Motor neuron (in vitro differentiated cells): ENCODE measurements at regions not wholly inside any gene's neighbourhood (a gene's known extent, or its start where the extent isn't known, plus 50 kb on each side); places are given as distances from the start of the nearest gene placed in this dataset.

ENCODE experiments used
- ATAC-seq, 8 experiments: fragments of 200-7000 bp; cut with Tn5 transposase; replicated peaks in 6 of 8; 2 replicates each; pipeline ENCODE4 v1.8.0; 2021; ENCODE audit warnings: mild to moderate bottlenecking in 8 of 8, moderate library complexity in 8 of 8
- H3K27ac ChIP-seq, 2 donors: fragments of 250-450 bp; sonication (Bioruptor Pico); 2 replicates each; pipeline ENCODE4 v1.9.0; 2021; ENCODE audit warnings: antibody characterized with exemption in 2 of 2, mild to moderate bottlenecking in 2 of 2, moderate library complexity in 1 of 2
- H3K4me1 ChIP-seq, 2 donors: fragments of 250-450 bp; sonication (Bioruptor Pico); replicated peaks in 1 of 2; 2 replicates each; pipeline ENCODE4 v1.6.1; 2021; ENCODE audit warnings: antibody characterized with exemption in 2 of 2, mild to moderate bottlenecking in 2 of 2, moderate library complexity in 1 of 2
- H3K4me3 ChIP-seq, 5 donors: fragments of 250-450 bp; sonication (Bioruptor Pico); 2 replicates each; pipeline ENCODE4 v1.9.0; 2021; ENCODE audit warnings: antibody characterized with exemption in 5 of 5, mild to moderate bottlenecking in 5 of 5, moderate library complexity in 4 of 5
- WGBS, 10 experiments: fragments of 450-650 bp; shearing (Covaris generic); methylation state at CpG; one replicate each; pipeline ENCODE4 v1.0.0; 2022; 5-methylcytosine and 5-hydroxymethylcytosine counted together
- in situ Hi-C, 9 experiments: fragments of 400-800 bp; cut with MboI; loops; one replicate each; pipeline ENCODE4 v1.15.0; 2021; ENCODE audit warnings: low sequenced_read_pairs in 9 of 9, low pct_unique_long_range_greater_than_20kb in 2 of 9; ENCODE audit not compliant: unreplicated experiment in 9 of 9

DNA sequence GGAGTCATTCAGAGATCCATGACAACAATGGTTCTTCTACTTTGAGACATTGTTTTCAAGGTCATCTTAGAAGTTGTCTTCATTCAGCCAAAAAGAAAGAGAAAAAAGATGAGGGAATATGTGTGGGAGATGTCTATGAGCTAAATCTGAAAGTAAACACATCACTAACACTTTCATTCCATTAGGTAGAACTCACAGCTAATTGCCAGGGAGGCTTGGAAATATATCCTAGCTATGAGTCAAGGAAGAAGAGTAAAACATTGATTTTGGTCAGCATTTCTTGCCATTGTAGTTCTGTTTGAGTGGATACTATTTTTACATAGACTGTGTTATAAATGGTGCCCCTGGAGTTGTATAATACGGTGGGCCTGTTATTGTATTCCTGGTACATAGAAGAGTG lies 316.4 kb upstream of the MYOCD start:
- WGBS, 10 experiments: 20 to 100% (median 83%) methylated on average over 1 of the region's 1 CpG; no CpG with 5 or more reads in 6 of the 10 experiments
- ATAC-seq: no peak
- in situ Hi-C loops: no loop called here

DNA sequence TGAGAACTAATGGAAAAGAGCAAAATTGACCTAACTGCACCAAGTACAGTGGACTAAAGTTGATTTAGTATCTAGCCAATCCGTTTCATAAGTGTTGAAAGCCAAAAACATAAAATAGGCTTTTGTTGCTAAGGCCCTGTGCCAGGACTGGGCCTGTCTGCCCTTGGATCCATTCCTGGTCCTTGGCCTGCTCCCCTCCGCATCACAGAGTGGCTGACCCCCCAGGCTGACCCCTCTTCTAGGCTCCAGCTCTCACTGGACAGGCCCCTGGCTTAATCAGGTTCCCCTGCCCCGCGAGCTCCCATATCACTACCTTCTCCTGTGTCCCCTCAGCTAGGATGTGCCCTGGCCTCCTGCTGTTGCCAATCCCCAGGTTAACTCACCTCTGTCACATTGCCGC lies 313.6 kb upstream of the MYOCD start:
- ATAC-seq: no peak
- no peaks in the 10 kb centered on the region for H3K4me1 ChIP-seq
- WGBS, 10 experiments: 7 to 100% (median 83%) methylated on average over 1 to 3 of the region's 5 CpGs; no CpG with 5 or more reads in 3 of the 10 experiments
- in situ Hi-C loops: no loop called here
- no peak overlapping the region for H3K4me3 ChIP-seq
- no peak overlapping the region for H3K27ac ChIP-seq

More for the DNA sequence above, 316.4 kb upstream of the MYOCD start:
- no peaks in the 10 kb centered on the region for H3K4me1 ChIP-seq
- no peak overlapping the region for H3K4me3 ChIP-seq
- H3K27ac ChIP-seq: no peak overlapping the region

DNA sequence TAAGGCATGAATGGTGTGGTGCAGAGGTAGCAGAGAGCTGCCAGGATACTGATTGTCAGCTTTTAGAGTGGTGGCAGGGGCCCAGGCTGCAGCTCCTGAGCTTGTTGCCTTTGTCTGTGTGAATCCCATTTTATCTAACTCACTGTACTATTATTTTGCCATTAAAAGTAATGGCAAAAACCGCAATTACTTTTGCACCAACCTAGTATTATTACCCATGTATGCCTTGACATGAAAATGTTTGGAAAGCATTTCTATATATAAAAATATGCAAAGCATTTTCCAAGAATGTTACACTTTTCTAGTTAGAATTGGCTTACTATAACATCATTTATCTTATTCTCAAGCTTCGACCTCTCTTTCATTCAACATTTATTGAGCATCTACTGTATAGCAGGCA lies 308.1 kb upstream of the MYOCD start:
- no peak overlapping the region for H3K27ac ChIP-seq
- in situ Hi-C loops: no loop called here
- no peak overlapping the region for H3K4me3 ChIP-seq
- ATAC-seq: no peak
- H3K4me1 ChIP-seq: peaks cover 8 to 16% of the 10 kb centered on the region in 2 donors
- WGBS, 10 experiments: 19 to 100% (median 92%) methylated on average over 1 to 2 of the region's 2 CpGs; no CpG with 5 or more reads in 1 of the 10 experiments

DNA sequence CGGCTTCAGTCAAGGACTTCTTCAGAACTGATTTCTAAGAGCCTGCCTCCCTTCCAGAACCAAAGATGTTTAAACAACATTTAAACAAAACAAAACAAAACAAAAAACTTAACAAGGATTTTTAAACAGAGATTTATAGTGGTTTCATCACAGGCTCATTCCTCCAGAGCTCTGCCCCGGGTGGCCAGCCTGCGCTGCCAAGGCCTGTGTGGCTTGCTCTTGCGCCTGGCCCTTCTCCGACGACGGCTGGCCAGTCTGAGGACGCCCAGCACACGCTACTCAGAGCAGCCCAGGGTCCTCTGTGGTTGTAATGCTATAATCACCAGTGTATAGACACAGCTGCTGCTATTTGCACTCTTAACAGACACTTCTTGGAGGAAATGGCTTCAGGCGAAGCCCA lies 307.2 kb upstream of the MYOCD start:
- Histone ChIP-seq H3K27ac (no peak overlapping the region), H3K4me3 (no peak overlapping the region), H3K4me1 (peaks cover 8 to 16% of the 10 kb centered on the region in 2 donors)
- WGBS, 10 experiments: 10 to 100% (median 70%) methylated on average over 1 to 9 of the region's 10 CpGs; no CpG with 5 or more reads in 3 of the 10 experiments
- in situ Hi-C loops: no loop called here
- ATAC-seq: no peak

DNA sequence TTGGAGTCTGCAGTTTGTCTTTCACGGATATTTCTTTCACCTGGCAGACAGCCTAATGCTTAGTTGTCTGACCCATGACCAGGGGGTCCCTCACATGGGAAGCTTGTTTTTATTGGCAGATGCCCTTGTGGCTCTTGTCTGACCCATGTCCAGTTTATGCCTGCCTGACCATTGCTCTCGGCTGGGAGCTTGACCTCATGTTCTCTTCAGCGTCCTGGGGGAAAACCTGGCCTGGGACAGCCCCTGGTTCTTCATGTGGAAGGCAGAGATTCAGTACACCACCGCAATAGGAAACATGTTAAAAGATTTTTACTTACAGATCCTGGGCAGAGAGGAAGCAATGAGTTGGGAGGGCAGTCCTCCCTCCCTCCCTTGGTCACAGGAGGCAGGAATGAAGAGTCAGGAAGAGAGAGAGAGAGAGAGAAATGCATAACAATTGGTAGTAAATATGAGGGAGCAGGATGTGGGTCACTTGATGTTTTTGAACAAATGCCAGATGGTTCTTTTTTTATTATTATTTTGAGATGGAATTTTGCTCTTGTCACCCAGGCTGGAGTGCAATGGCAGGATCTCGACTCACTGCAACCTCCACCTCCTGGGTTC lies 302.7 kb upstream of the MYOCD start:
- no peak overlapping the region for H3K27ac ChIP-seq
- peaks cover 8 to 16% of the 10 kb centered on the region in 2 donors for H3K4me1 ChIP-seq
- ATAC-seq: no peak
- WGBS, 10 experiments: 20 to 93% (median 73%) methylated on average over 2 to 3 of the region's 5 CpGs; no CpG with 5 or more reads in 4 of the 10 experiments
- no peak overlapping the region for H3K4me3 ChIP-seq
- in situ Hi-C loops: no loop called here

DNA sequence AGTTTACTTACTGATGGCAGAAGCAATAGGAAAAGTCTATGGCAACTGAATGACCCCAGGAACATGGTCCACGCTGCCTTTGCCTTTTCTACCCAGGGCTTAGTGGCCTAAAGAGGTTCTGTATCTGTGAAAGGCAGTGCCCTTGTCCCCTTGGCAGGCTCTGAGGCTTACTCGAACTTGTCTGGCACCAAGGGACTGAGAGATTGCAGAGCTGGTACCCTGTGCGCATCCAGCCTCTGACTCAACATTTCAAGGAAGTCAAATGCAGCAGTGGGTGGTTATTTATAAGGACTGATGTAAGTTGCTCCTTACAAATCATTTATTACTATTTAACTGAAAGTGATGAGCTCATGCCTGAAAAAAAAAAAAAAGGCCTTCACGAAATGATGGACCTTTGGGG lies 299.9 kb upstream of the MYOCD start:
- ATAC-seq: peak in 6 of 8 experiments; percentile 75 to 100 (median 90)
- Histone ChIP-seq H3K4me3 (no peak overlapping the region), H3K4me1 (peaks cover 0 to 2% of the 10 kb centered on the region in 2 donors), H3K27ac (no peak overlapping the region)
- in situ Hi-C loops: no loop called here
- WGBS, 10 experiments: 3 to 100% (median 57%) methylated on average over 2 to 4 of the region's 4 CpGs; no CpG with 5 or more reads in 6 of the 10 experiments

DNA sequence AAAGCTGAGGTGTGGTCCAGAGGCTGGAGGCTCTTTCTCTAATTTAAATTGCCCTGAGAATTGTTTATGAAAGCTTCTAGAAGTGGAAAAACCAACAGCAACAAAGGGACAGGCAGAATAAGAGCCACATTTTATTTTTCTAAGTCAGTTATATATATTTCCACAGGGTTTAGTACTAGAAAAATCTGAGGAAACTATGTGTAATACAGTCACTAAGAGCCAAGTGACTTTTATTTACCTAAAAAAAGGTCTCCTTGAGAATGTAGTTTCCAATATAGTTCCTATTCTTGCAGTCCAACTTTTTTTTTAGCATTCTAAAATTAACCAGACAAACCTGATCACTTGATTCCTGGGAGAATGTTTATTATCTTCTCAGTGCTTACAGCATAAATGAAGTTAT lies 296.6 kb upstream of the MYOCD start:
- in situ Hi-C loops: no loop called here
- H3K4me3 ChIP-seq: no peak overlapping the region
- ATAC-seq: no peak
- H3K4me1 ChIP-seq: no peaks in the 10 kb centered on the region
- H3K27ac ChIP-seq: no peak overlapping the region

DNA sequence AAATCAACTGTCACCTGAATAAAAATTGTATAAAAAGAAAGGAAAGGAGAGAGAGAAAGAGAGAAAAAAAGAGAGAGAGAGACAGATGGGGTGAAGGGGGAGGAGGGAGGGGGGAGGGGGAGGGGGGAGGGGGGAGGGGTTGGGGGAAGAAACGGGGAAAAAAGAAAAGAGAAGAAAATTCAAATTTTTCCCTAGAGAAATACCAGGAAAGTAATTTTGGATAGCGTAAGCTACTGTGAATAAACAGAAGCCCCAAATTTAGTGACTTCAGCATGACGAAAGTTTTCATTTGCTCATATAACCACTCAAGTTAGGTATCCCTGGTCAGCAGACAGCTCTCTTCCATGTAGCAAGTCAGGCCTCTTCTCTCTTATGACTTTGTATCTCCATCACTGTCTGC lies 289.4 kb upstream of the MYOCD start:
- no peak for ATAC-seq
- 33 to 100% (median 90%) methylated on average over 1 to 2 of the region's 3 CpGs; no CpG with 5 or more reads in 5 of the 10 experiments for WGBS, 10 experiments
- no peak overlapping the region for H3K4me3 ChIP-seq
- in situ Hi-C loops: no loop called here
- no peaks in the 10 kb centered on the region for H3K4me1 ChIP-seq
- no peak overlapping the region for H3K27ac ChIP-seq

DNA sequence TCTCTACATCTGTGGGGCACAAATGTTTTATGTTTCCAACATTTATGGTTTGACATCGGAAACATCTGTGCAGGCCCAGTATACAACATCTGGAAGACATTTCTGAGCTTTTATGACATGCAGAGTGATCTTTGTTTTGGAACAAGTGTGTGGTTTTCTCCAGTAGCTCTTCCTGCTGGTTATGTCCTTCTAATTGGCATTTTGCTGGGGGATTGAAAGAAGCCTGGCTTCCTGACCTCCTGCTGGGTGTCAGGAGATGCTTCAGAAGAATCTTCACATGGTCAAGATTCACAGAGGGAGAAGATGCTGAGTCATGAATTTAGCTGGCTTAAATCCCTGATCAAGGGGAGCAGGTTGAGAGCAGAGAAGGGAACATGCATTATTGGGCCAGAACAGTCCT lies 279.5 kb upstream of the MYOCD start:
- in situ Hi-C loops: no loop called here
- ATAC-seq: peak in 1 of 8 experiments; percentile 28
- H3K4me3 ChIP-seq: no peak overlapping the region
- H3K27ac ChIP-seq: no peak overlapping the region
- H3K4me1 ChIP-seq: no peaks in the 10 kb centered on the region
- 0 to 100% (median 45%) methylated on average over 1 of the region's 1 CpG; no CpG with 5 or more reads in 6 of the 10 experiments for WGBS, 10 experiments

DNA sequence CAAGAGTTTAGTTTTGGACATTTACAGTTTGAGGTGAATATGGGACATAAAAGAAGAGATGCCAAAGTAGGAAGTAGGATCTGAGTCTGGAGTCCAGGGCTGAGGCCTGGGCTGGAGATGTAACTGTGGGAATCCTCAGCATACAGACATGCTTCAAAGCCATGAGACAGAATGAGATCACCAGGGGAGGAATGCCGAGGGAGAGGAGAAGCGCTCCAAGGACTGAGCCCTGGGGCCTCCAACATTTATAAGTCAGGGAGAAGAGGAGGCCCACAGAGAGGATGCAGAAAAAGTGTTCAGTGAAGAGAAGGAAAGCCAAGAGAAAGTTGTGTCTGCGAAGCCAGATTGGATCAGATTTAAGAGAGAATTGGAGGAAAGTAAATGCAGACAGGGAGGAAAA lies 277.5 kb upstream of the MYOCD start:
- H3K27ac ChIP-seq: no peak overlapping the region
- 0 to 93% (median 84%) methylated on average over 1 to 3 of the region's 3 CpGs; no CpG with 5 or more reads in 2 of the 10 experiments for WGBS, 10 experiments
- in situ Hi-C loops: no loop called here
- no peak overlapping the region for H3K4me3 ChIP-seq
- ATAC-seq: peak in 2 of 8 experiments; percentile 34 to 50
- H3K4me1 ChIP-seq: no peaks in the 10 kb centered on the region

DNA sequence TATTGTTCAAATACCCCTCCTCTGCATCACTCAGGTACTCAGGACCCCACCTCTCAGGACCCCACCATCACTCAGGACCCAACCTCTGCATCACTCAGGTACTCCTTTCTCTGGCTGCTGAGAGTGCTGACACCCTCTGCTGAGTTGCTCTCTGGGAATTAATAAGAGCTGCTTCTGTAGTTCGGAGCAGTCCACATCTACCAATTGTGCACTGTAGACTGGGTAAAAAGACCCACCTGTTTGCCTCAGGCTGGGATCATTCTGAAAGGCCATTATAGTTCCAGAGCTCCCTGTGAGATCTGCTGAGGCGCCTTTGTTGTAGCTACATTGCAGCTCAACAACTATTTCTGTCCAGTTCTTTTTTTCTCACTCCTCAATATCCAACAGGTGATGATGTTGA lies 276.3 kb upstream of the MYOCD start:
- no peak overlapping the region for H3K4me3 ChIP-seq
- in situ Hi-C loops: no loop called here
- 100% methylated on average over 1 of the region's 2 CpGs; no CpG with 5 or more reads in 8 of the 10 experiments for WGBS, 10 experiments

DNA sequence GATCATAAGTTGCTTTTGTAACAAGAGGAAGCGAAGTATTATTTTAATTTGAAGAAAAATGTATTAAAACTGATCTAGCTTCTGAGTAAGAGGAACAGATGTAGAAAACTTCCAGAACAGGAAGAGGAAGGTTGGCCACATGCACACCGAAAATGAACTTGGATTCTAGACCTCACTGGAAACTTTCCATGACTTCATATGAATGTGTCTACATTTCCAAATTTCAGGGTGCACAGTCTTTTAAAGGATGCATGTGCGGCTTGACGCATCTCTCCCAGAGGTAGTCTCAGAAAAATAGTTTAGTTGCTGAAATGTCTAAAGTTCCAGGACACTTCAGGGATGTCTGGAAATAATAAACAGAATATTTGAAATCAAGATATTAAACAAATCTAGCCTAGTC lies 275.1 kb upstream of the MYOCD start:
- in situ Hi-C loops: no loop called here

More for the DNA sequence above, 276.3 kb upstream of the MYOCD start:
- Histone ChIP-seq H3K4me1 (no peaks in the 10 kb centered on the region), H3K27ac (no peak overlapping the region)
- no peak for ATAC-seq

DNA sequence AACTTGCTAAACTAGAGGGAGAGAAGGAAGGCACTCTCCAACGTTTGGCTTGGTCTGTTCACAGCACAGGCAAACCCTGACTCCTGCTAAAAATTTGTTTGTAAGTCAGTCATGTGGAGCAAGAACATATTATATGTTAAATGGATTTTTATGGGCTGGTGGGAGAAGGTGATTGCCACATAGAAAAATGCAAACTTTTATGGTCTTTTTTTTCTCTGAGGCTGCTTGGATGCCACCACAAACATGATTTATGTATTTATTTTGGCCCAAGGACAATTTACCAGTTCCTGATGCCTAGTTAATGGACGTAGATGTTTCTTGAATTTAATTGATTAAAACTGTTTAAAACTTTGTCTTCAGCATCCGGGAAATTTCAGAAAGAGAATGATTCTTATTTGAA lies 274.2 kb upstream of the MYOCD start:
- WGBS, 10 experiments: 0 to 79% (median 53%) methylated on average over 1 to 3 of the region's 3 CpGs
- no peak overlapping the region for H3K27ac ChIP-seq
- in situ Hi-C loops: no loop called here
- no peak overlapping the region for H3K4me3 ChIP-seq
- no peaks in the 10 kb centered on the region for H3K4me1 ChIP-seq
- ATAC-seq: no peak

More for the DNA sequence above, 275.1 kb upstream of the MYOCD start:
- Histone ChIP-seq H3K4me1 (no peaks in the 10 kb centered on the region), H3K4me3 (no peak overlapping the region), H3K27ac (no peak overlapping the region)
- ATAC-seq: no peak
- 32 to 100% (median 79%) methylated on average over 1 to 4 of the region's 4 CpGs for WGBS, 10 experiments

DNA sequence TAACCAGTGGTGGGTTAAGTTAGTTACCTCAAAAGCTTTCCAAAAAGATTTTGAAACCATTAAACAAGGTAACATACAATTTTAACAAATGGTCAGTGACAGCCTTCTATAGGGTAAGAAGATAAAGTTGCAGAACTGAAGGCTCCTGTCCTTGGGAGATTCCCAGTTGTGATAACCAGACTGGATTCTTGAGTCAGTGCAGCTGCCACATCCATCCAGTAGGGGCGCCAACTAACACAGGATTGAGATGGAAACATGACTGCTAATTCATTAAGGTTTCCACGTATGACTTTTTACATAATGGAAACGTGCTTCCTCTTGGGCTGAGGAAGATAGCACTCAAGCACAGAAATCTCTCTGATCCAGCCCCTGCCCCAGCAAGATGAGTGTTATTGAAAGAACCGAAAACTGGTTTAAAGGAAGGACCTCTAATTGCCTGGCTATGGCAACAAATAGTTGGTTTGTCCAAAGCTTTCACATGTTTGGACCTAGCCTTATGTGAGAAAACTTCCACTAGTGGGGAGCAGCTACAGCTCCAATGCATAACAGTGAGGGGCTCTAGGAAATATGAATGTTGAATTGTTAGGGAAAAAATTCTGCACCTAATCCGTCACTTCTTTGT lies 269.8 kb upstream of the MYOCD start:
- ATAC-seq: peak in 1 of 8 experiments; percentile 45
- WGBS, 10 experiments: 9 to 94% (median 27%) methylated on average over 2 to 4 of the region's 5 CpGs; no CpG with 5 or more reads in 3 of the 10 experiments
- Histone ChIP-seq H3K4me1 (peaks cover 8 to 10% of the 10 kb centered on the region in 2 donors), H3K27ac (no peak overlapping the region), H3K4me3 (no peak overlapping the region)
- in situ Hi-C loops: no loop called here
